Loucy (cell line): ENCODE measurements at regions not wholly inside any gene's neighbourhood (a gene's known extent, or its start where the extent isn't known, plus 50 kb on each side); places are given as distances from the start of the nearest gene placed in this dataset.

Experiments
- EZH2phosphoT487 ChIP-seq: fragments of 200-600 bp; IDR thresholded peaks from 2 replicates; pipeline ENCODE4 v1.6.1; 2018; ENCODE audit warnings: antibody characterized with exemption, mild to moderate bottlenecking, moderate library complexity, borderline replicate concordance
- TF ChIP-seq, protein P1 (sequence below): fragments of 200-600 bp; sonication (generic); conservative IDR thresholded peaks from 2 replicates; pipeline ENCODE4 v1.5.1; 2014; ENCODE audit warnings: mild to moderate bottlenecking, antibody characterized with exemption, low read length

DNA sequence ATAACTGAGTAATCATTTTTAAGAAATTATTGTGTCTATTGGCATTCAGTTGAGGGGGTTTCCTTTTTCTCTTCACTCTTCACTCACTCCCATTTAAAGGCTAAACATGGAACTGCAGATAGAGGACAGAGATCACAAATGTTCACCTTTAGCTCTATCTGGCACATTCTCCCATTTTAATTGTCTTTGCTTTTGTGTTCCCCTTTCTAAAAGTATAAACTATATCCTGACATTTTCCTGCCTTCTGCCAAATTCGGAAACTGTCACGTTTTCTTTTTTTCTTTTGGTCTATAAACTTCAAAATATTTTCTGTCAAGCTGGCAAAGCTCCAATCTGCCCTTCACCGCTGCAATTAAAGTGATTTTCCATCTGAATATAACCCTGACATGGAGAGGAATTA is 219.8 kb upstream of the CDKN3 start:
- TF ChIP-seq, protein P1, sequence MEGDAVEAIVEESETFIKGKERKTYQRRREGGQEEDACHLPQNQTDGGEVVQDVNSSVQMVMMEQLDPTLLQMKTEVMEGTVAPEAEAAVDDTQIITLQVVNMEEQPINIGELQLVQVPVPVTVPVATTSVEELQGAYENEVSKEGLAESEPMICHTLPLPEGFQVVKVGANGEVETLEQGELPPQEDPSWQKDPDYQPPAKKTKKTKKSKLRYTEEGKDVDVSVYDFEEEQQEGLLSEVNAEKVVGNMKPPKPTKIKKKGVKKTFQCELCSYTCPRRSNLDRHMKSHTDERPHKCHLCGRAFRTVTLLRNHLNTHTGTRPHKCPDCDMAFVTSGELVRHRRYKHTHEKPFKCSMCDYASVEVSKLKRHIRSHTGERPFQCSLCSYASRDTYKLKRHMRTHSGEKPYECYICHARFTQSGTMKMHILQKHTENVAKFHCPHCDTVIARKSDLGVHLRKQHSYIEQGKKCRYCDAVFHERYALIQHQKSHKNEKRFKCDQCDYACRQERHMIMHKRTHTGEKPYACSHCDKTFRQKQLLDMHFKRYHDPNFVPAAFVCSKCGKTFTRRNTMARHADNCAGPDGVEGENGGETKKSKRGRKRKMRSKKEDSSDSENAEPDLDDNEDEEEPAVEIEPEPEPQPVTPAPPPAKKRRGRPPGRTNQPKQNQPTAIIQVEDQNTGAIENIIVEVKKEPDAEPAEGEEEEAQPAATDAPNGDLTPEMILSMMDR, result no peak
- TF ChIP-seq EZH2phosphoT487, result no peak
